GM18511 (cell line): ENCODE measurements at regions not wholly inside any gene's neighbourhood (a gene's known extent, or its start where the extent isn't known, plus 50 kb on each side); places are given as distances from the start of the nearest gene placed in this dataset.
"Not testable (repeated sequence)": the region's sequence is repeated elsewhere in the genome, so short reads cannot be mapped to it uniquely, and the experiment has no call there.

Experiments
- ATAC-seq: cut with Tn5 transposase; IDR thresholded peaks from one replicate; pipeline ENCODE4 v1.9.1; 2021; ENCODE audit warnings: mild to moderate bottlenecking, moderate library complexity; ENCODE audit not compliant: unreplicated experiment

- no peak for ATAC-seq
Measured at GRCh38 chr14:105635560-105635959, 109.2 kb downstream of the TMEM121 start.

- ATAC-seq, result not testable (repeated sequence)
Measured at GRCh38 chr14:105636021-105636420, 109.6 kb downstream of the TMEM121 start.

DNA sequence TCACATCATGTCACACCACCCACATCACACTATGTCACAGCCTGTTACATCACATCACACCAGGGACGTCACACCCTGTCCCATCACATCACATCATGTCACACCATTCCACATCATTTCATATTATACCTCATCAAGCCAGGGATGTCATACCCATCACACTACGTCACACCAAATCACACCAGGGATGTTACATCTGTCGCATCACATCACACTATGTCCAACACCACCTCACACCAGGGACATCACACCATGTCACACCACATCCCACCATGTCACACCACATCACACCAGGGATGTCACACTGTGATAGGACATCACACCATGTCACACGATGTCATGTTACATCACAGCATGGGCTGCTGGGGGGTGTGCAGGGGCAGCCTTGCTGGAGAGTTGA lies 110.6 kb downstream of the TMEM121 start:
- no peak for ATAC-seq

DNA sequence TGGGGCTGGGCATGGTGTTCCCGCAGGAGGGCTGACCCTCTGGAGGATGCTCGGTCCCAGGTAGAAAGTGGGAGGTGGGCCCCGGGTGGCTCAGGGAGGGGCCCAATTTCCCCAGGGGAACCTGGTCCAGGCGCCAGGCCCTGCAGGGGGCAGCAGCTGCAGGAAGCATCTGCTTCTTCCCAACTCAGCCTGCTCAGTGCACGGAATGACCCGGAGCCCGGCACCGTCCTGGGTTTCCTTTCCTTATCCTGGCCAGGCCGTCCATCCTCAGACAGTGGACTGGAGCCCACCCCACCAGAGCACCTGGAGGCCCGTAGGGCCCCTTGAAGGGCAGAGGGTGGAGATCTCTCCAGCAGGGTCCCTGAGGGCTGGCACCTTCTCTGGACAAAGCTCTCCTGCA lies 111.0 kb downstream of the TMEM121 start:
- ATAC-seq, result not testable (repeated sequence)

DNA sequence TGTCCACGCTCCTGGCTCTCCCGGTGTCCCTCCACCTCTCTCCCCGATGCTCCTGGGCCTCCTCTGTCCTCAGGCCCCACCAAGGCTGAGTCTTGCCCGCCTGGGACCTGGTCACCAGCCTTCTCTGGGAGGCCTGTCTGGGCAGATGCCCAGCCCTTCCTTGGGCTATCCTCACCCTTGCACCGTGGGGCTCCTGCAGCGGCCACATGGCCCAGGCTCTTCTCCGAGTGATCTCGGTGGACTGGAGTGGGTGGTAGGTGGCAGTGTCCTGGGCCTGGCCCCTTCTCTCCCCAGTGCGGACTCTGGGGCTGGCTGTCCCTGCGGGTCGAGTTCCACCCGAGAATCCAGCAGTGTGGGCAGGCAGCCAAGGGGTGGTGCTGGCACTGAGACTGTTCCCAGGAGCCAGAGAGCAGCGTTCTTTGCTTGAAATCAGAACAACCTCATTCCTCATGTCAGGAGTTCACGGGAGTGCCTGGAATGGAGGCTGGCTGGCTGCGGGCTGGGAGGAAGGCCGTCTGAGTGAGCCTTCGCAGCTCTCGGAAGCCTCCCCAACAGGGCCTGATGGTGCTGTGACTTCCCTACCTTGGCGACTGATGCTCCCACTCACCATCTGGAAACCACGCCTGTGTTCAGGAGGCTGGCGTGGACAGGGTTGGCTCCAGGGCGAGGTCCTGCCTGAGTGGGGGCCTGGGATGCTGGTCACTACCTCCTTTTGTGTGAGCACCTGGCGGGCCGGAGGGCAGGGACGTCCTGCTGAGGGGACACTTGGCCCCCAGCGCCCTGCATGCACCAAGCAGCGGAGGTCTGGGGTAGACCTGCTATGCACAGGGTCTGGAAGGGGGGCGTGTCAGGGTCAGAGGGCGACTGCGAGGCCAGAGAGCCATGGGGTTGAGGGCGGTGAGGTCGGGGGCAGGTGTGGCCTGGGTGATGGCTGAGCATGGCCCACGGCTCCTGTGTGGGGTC lies 113.9 kb downstream of the TMEM121 start:
- not testable (repeated sequence) for ATAC-seq

DNA sequence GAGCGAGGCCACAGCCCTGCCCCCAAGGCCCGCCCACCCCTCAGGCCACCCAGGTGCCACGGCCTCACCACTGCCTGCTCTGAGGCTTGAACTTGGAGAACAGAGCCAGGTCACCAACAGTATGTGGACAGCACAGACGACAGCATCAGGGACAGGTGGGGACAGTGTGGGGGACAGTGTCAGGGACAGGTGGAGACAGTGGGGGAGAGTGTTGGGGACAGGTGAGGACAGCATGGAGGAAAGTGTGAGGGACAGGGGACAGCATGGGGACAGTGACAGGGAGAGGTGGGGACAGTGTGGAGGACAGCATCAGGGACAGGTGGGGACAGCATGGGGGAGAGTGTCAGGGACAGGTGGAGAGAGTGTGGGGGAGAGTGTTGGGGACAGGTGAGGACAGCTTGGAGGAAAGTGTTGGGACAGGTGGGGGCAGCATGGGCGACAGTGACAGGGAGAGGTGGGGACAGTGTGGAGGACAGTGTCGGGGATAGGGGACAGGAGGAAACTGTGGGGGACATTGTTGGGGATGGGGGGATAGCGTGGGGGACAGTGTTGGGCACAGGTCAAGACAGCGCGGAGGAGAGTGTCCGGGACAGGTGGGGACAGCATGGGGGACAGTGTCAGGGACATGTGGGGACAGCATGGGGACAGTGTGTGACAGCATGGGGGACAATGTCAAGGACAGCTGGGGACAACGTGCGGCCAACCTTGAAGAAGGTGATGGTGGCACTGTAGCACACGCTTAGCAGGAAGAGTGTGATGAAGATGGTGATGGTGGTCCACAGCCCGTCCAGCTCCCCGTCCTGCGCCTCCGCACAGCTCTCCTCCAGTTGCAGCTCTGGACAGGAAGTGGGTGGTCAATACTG lies 114.9 kb downstream of the TMEM121 start:
- no peak for ATAC-seq

DNA sequence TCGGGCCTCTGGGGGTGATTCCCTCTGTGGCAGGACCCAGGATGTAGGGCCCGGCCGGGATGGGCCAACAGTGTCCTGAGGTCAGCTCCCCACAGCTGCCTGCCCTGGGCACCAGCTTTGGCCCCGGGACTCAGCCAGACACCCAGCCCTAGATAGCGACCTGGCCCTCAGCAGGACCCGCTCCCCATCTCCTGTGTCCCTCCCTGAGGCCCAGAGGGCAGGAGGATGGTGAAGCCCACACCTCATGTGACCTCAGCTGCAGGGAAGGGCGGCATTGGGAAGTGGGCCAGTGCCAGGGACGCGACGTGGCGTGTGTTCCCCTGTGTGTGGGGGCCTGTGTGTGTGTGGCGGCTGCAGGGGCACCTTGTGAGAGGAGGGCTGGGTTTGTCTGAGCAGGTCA lies 115.6 kb downstream of the TMEM121 start:
- ATAC-seq, result not testable (repeated sequence)

DNA sequence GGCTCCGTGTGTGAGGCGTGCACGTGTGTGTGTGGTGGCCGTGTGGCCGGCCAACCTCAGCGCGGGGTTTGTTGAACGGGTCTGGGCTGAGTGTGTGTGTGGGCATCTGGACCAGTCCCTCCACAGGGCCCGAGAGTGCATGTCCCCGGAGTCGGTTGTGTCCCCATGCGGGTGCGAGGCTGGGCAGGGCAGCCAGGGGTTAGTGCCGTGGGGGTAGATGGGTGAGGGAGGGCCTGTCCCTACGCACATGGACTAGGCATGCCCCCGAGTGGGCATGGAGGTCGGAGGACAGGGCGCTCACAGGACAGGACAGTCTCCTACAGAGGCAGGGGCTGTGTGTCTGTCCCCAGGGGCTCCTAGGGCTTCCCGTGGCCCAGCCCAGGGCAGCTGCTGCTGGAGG lies 116.1 kb downstream of the TMEM121 start:
- ATAC-seq, result not testable (repeated sequence)

DNA sequence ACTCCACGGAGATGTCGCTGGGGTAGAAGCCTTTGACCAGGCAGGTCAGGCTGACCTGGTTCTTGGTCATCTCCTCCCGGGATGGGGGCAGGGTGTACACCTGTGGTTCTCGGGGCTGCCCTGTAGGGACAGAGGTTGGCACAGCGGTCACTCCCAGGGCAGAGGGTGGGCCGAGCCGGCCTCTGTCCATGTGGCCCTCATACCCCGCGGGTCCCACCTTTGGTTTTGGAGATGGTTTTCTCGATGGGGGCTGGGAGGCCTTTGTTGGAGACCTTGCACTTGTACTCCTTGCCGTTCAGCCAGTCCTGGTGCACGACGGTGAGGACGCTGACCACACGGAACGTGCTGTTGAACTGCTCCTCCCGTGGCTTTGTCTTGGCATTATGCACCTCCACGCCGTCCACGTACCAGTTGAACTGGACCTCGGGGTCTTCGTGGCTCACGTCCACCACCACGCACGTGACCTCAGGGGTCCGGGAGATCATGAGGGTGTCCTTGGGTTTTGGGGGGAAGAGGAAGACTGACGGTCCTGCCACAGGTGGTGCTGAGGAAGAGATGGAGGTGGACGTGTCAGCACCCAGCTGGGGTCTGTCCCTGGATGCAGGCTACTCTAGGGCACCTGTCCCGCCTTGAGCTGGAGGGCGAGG lies 117.1 kb downstream of the TMEM121 start:
- ATAC-seq, result not testable (repeated sequence)

DNA sequence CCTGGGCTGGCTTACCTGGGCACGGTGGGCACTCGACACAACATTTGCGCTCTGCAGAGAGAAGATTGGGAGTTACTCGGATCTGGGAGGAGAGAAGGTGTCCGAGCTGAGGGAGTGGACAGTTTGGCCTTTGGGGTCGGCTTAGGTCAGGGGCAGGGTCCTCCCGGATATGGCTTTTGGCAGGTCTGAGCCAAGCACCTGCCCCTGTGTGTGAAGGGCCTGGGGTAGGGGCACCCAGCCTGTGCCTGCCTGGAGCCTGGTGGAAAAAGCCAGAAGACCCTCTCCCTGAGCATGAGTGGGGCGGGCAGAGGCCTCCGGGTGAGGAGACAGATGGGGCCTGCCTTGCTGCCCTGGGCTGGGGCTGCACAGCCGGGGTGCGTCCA lies 117.7 kb downstream of the TMEM121 start:
- not testable (repeated sequence) for ATAC-seq

DNA sequence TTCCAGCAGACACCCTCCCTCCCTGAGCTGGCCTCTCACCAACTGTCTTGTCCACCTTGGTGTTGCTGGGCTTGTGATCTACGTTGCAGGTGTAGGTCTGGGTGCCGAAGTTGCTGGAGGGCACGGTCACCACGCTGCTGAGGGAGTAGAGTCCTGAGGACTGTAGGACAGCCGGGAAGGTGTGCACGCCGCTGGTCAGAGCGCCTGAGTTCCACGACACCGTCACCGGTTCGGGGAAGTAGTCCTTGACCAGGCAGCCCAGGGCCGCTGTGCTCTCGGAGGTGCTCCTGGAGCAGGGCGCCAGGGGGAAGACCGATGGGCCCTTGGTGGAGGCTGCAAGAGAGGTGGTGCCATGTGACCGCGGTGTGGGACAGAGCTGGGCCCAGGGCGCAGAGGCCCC lies 118.1 kb downstream of the TMEM121 start:
- ATAC-seq, result not testable (repeated sequence)

DNA sequence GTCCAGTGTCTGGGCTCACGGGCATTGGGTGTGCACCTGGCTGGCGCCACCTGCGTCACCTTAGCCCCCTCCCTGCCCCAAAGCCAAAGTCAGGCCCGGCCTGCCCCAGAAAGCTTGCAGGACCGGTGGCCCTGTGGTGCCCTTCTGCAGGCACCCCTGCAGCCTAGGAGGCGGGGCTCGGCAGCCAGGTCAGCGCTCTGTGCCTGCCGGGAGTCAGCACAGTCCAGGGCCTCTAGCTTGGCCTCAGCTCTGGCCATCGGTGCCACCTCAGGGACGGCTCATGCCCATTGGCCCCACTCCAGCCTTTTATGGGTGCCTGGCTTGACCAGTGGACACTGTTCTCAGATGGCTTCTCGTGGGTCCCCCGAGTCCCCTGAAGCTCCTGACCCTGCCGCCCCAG lies 118.5 kb downstream of the TMEM121 start:
- ATAC-seq, result not testable (repeated sequence)

DNA sequence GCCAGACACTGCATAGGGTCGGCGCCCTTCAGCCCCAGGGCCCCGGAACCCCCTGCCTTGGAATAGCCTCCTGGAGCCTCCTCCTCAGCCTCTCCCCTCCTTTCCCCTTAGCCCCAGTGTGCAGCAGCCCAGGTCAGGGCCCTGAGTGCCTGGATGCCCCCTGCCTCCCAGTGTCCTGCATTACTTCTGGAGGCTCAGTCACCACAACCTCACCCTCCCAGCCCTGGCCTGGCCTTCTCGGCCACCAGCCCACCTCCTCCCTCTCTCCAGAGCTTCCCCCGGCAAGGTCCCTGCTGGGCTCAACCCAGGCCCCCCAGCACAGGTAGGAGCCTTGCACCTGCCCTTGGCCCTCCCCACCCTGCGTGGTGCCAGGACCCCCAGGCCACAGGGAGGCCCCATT lies 119.0 kb downstream of the TMEM121 start:
- not testable (repeated sequence) for ATAC-seq

- no peak for ATAC-seq
Measured at GRCh38 chr14:105646175-105646574, 119.8 kb downstream of the TMEM121 start.

DNA sequence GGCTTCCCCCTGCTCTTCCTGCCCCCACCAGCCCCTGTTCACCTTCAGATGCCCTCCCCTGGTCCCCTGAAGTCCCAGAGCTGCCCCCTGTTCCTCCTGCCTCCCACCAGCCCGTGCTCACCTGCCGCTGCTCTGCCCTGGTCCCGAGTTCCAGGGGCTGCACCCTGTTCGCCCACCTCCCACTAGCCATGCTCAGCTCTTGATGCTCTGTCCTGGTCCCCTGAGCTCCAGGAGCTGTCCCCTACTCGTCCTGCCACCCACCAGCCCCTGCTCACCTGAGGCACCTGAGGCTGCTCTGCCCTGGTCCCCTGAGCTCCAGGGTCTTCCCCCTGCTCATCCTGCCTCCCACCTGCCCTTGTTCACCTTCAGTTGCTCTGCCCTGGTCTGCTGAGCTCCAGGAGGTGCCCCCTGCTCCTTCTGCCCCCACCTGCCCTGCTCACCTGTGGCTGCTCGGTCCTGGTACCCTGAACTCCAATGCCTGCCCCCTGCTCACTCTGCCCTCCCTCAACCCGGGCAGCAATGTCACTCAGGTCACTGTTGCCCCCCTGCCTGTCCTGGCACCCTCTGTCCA lies 120.4 kb downstream of the TMEM121 start:
- ATAC-seq, result not testable (repeated sequence)

GRCh38 chr14:105647426-105647783 lies 121.0 kb downstream of the TMEM121 start:
- ATAC-seq, result not testable (repeated sequence)

GRCh38 chr14:105647784-105648608 lies 121.6 kb downstream of the TMEM121 start:
- ATAC-seq, result no peak

DNA sequence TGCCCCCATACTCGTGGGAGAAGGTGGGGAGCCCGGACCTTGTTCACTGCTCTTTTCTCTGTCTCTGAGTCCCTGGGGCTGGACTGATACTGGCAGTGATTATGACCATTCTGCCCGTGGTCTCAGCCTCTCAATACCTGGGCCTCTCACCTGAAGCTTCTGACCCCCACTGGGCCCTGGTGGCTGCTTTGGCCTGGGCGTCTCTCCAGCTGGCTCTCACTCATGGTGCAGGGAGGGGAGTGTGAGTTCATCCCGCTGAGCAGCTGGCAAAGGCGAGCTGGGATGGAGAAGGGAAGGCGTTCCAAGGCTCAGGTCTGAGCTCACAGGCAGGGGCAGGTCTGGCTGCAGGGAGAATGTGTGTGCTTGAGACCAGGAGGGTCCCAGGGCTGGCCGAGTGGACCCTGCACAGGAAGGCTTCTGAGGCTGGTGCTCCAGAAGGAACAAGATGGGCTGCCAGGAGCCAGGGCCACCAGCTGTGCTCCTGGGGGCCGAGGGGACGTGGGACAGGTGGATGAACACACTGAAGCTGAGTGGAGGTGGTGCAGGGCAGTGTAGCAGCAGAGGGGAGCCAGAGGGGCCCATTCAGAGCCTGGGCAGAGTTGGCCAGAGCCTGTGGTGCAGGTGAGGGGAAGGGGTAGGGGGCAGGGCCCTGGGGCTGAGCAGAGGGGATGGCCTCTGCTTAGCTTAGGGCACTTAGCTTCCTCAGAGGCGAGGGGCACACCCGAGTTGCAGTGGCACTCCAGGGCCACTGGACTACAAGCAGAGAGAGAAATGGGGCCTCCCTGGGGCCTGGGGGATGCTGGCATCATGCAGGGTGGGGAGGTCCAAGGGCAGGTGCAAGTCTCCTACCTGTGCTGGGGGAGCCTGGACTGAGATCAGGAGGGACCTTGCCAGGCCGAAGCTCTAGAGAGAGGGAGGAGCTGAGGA lies 122.5 kb downstream of the TMEM121 start:
- ATAC-seq, result not testable (repeated sequence)

DNA sequence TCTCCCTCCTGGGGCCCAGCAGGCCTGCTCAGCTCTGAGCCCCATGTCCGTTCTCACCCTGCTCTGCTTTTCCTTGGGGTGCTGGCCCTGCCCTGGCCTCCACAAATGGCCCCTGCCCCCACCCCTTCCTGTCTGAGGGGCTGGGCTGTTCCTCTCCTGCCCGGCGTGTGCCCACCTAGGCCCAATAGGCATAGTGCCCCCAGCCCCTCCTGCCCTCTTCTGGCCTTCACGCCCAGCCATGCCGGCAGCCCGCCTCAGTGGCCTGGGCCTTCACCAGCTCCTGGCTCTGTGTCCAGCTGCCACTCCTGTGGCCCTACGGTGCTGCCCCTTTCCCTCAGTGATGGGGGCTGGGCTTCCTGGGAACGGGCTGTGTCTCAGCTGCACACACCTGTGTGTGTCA lies 125.9 kb downstream of the TMEM121 start:
- not testable (repeated sequence) for ATAC-seq
